HT1080 (cell line): ENCODE measurements at regions not wholly inside any gene's neighbourhood (a gene's known extent, or its start where the extent isn't known, plus 50 kb on each side); places are given as distances from the start of the nearest gene placed in this dataset.
A peak's percentile ranks its signal among the peaks of the same experiment; 100 is the strongest.
"Not testable (repeated sequence)": the region's sequence is repeated elsewhere in the genome, so short reads cannot be mapped to it uniquely, and the experiment has no call there.

ENCODE experiments used
- DNase-seq: peaks from one replicate; pipeline ENCODE4 v3.0.0-alpha.2; 2015; ENCODE audit warnings: low read depth

- no peak for DNase-seq
Observed at GRCh38 chr2:144904612-144905011, 384.7 kb upstream of the ZEB2 start.

GRCh38 chr2:144903045-144903444 is 383.1 kb upstream of the ZEB2 start:
- not testable (repeated sequence) for DNase-seq

GRCh38 chr2:144901386-144901785 is 381.5 kb upstream of the ZEB2 start:
- DNase-seq: not testable (repeated sequence)

- no peak for DNase-seq
Observed at GRCh38 chr2:144896341-144896740, 376.4 kb upstream of the ZEB2 start.

- DNase-seq: no peak
Observed at GRCh38 chr2:144894612-144895599, 375.0 kb upstream of the ZEB2 start.

GRCh38 chr2:144893464-144893863 is 373.5 kb upstream of the ZEB2 start:
- no peak for DNase-seq

GRCh38 chr2:144890828-144891227 is 370.9 kb upstream of the ZEB2 start:
- DNase-seq: peak; percentile 44

- no peak for DNase-seq
Observed at GRCh38 chr2:144889348-144889747, 369.4 kb upstream of the ZEB2 start.

- no peak for DNase-seq
Observed at GRCh38 chr2:144886862-144887261, 366.9 kb upstream of the ZEB2 start.

GRCh38 chr2:144877893-144878292 is 358.0 kb upstream of the ZEB2 start:
- DNase-seq: no peak

GRCh38 chr2:144876013-144876412 is 356.1 kb upstream of the ZEB2 start:
- DNase-seq: no peak

GRCh38 chr2:144875290-144875969 is 355.5 kb upstream of the ZEB2 start:
- DNase-seq: no peak

- DNase-seq: no peak
Observed at GRCh38 chr2:144865670-144866069, 345.8 kb upstream of the ZEB2 start.

GRCh38 chr2:144859716-144860115 is 339.8 kb upstream of the ZEB2 start:
- DNase-seq: no peak

GRCh38 chr2:144858211-144858610 is 338.3 kb upstream of the ZEB2 start:
- DNase-seq: no peak

- DNase-seq: no peak
Observed at GRCh38 chr2:144854596-144854995, 334.7 kb upstream of the ZEB2 start.

GRCh38 chr2:144849612-144850011 is 329.7 kb upstream of the ZEB2 start:
- no peak for DNase-seq

GRCh38 chr2:144848423-144848822 is 328.5 kb upstream of the ZEB2 start:
- DNase-seq: no peak

- DNase-seq: no peak
Observed at GRCh38 chr2:144847347-144848080, 327.6 kb upstream of the ZEB2 start.

GRCh38 chr2:144836635-144837350 is 316.9 kb upstream of the ZEB2 start:
- DNase-seq: peak; percentile 43
